Smooth muscle cell (in vitro differentiated cells): ENCODE measurements at regions not wholly inside any gene's neighbourhood (a gene's known extent, or its start where the extent isn't known, plus 50 kb on each side); places are given as distances from the start of the nearest gene placed in this dataset.

Source experiments
- DNase-seq: peaks from one replicate; lab custom pipeline; 2025; ENCODE audit not compliant: unreplicated experiment; lab: John Stamatoyannopoulos, UW
- H2AFZ ChIP-seq: fragments of 200-600 bp; sonication (generic); 2 replicates; pipeline ENCODE4 v1.6.0; 2016; ENCODE audit warnings: antibody characterized with exemption, low read depth, mild to moderate bottlenecking
- H3F3A ChIP-seq: fragments of 200-600 bp; sonication (generic); 2 replicates; pipeline ENCODE4 v1.6.0; 2017; ENCODE audit warnings: antibody characterized with exemption, low read depth
- H3K27ac ChIP-seq: fragments of 200-600 bp; sonication (generic); 2 replicates; pipeline ENCODE4 v1.5.1; 2016; ENCODE audit warnings: low read depth, mild to moderate bottlenecking
- H3K27me3 ChIP-seq: fragments of 200-600 bp; sonication (generic); 2 replicates; pipeline ENCODE4 v1.6.1; 2016; ENCODE audit warnings: low read depth, mild to moderate bottlenecking
- H3K36me3 ChIP-seq: fragments of 200-600 bp; sonication (generic); 2 replicates; pipeline ENCODE4 v1.5.1; 2016; ENCODE audit warnings: low read depth
- H3K4me1 ChIP-seq: fragments of 200-600 bp; sonication (generic); 2 replicates; pipeline ENCODE4 v1.5.1; 2016; ENCODE audit warnings: low read depth
- H3K4me2 ChIP-seq: fragments of 200-600 bp; sonication (generic); 2 replicates; pipeline ENCODE4 v1.6.0; 2016; ENCODE audit warnings: mild to moderate bottlenecking
- H3K4me3 ChIP-seq: fragments of 200-600 bp; sonication (generic); 2 replicates; pipeline ENCODE4 v1.5.1; 2016; ENCODE audit warnings: mild to moderate bottlenecking
- H3K79me2 ChIP-seq: fragments of 200-600 bp; sonication (generic); 2 replicates; pipeline ENCODE4 v1.6.0; 2016; ENCODE audit warnings: low read depth, mild to moderate bottlenecking
- H3K9ac ChIP-seq: fragments of 200-600 bp; sonication (generic); 2 replicates; pipeline ENCODE4 v1.6.0; 2016; ENCODE audit warnings: low read depth
- H3K9me3 ChIP-seq: fragments of 200-600 bp; sonication (generic); replicated peaks from 2 replicates; pipeline ENCODE4 v1.5.1; 2016; ENCODE audit warnings: low read depth
- H4K20me1 ChIP-seq: fragments of 200-600 bp; sonication (generic); 2 replicates; pipeline ENCODE4 v1.6.0; 2016; ENCODE audit warnings: low read depth
- WGBS: methylation state at CpG from one replicate; pipeline ENCODE4 v1.1.7; 2016; ENCODE audit warnings: low lambda C conversion rate; 5-methylcytosine and 5-hydroxymethylcytosine counted together
- TF ChIP-seq, protein P1 (sequence below): fragments of 200-600 bp; sonication (generic); IDR thresholded peaks from 2 replicates; pipeline ENCODE4 v1.5.1; 2017; ENCODE audit warnings: borderline replicate concordance, mild to moderate bottlenecking, antibody characterized with exemption; ENCODE audit not compliant: insufficient read depth, poor library complexity, severe bottlenecking

DNA sequence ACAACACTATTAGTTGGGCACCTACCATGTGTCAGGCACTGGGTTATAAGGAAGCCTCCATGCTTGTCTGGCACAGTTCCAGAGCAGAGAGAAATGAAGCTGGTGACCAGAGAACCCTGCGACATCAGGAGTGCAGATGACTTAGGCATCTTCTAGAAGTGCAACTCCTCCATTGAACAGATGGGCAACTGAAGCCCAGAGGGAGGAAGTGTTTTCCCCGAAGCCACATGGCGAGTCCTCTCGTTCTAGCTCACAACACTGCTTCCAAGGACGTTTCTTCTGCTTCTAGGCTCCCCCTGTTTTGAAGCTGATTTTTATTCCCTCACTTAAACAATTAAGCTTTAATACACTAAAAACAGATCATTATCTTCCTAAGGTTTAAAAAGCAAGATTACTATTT, 109.8 kb upstream of the SYT13 start:
- Histone ChIP-seq H3K27me3 (peaks cover 4% of the 10 kb centered on the region), H3K9ac (no peak overlapping the region), H3K27ac (no peak overlapping the region), H3K9me3 (no peaks in the 10 kb centered on the region), H2AFZ (no peak overlapping the region), H3K4me3 (no peak overlapping the region), H3F3A (no peaks in the 10 kb centered on the region), H3K4me1 (no peaks in the 10 kb centered on the region), H3K79me2 (no peaks in the 10 kb centered on the region), H4K20me1 (no peaks in the 10 kb centered on the region), H3K36me3 (no peaks in the 10 kb centered on the region), H3K4me2 (no peak overlapping the region)
- TF ChIP-seq, protein P1, sequence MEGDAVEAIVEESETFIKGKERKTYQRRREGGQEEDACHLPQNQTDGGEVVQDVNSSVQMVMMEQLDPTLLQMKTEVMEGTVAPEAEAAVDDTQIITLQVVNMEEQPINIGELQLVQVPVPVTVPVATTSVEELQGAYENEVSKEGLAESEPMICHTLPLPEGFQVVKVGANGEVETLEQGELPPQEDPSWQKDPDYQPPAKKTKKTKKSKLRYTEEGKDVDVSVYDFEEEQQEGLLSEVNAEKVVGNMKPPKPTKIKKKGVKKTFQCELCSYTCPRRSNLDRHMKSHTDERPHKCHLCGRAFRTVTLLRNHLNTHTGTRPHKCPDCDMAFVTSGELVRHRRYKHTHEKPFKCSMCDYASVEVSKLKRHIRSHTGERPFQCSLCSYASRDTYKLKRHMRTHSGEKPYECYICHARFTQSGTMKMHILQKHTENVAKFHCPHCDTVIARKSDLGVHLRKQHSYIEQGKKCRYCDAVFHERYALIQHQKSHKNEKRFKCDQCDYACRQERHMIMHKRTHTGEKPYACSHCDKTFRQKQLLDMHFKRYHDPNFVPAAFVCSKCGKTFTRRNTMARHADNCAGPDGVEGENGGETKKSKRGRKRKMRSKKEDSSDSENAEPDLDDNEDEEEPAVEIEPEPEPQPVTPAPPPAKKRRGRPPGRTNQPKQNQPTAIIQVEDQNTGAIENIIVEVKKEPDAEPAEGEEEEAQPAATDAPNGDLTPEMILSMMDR = no peak
- WGBS = 92% methylated on average over 5 of the region's 5 CpGs
- DNase-seq = no peak

DNA sequence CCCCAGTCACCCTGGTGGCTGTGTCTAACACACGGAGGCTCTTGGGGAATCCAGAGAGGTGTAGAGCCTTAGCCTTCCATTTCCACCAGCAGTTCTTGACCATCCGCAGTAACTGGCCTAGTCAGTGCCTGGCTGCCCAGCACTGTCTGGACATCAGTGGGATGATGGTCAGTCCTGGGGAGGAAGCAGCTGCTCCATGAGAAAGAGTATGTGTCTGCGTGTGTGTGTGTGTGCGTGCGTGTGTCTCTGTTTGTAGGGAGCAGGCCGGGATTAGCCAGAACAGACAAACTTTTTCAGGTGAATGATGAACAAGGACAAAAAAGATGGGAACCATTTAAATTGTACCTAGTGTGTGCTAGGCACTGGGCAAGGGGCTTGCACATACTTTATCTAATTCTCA, 109.3 kb upstream of the SYT13 start:
- Histone ChIP-seq H3K27ac (no peak overlapping the region), H3K79me2 (no peaks in the 10 kb centered on the region), H3K9ac (no peak overlapping the region), H3K27me3 (peaks cover 2% of the 10 kb centered on the region), H3K4me1 (no peaks in the 10 kb centered on the region), H3K4me3 (no peak overlapping the region), H3K4me2 (no peak overlapping the region), H3K9me3 (no peaks in the 10 kb centered on the region), H3K36me3 (no peaks in the 10 kb centered on the region), H2AFZ (no peak overlapping the region), H3F3A (no peaks in the 10 kb centered on the region), H4K20me1 (no peaks in the 10 kb centered on the region)
- TF ChIP-seq, protein P1 = no peak
- DNase-seq = no peak
- 96% methylated on average over 6 of the region's 6 CpGs for whole genome bisulfite sequencing

GRCh38 chr11:45394294-45395085, 108.3 kb upstream of the SYT13 start:
- Histone ChIP-seq H4K20me1 (no peaks in the 10 kb centered on the region), H2AFZ (no peak overlapping the region), H3K9me3 (no peaks in the 10 kb centered on the region), H3K4me1 (no peaks in the 10 kb centered on the region), H3F3A (no peaks in the 10 kb centered on the region), H3K4me3 (no peak overlapping the region), H3K4me2 (no peak overlapping the region), H3K27me3 (no peaks in the 10 kb centered on the region), H3K36me3 (no peaks in the 10 kb centered on the region), H3K27ac (no peak overlapping the region), H3K9ac (no peak overlapping the region), H3K79me2 (no peaks in the 10 kb centered on the region)
- TF ChIP-seq, protein P1 = no peak
- DNase-seq = no peak
- WGBS = 86% methylated on average over 8 of the region's 8 CpGs

DNA sequence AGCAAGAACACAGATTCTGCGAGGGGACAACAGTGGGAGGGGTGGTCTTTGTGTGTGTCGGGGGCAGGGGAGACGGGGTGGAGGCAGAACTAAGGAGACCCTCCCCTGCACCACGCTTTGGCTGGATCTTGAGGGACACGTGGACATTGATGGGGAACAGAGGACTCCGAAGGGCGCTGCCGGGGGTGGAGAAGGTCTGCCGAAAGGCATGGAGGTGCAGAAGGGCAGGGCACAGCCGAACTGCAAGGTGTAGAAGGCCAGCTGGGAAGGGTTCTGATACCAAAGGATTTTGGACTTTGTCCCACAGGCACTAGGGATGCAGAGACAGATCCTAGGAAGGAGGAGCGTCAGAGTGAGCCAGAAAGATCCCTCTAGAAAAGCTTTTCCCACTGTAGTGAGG, 107.7 kb upstream of the SYT13 start:
- no peak overlapping the region for H3K4me3 ChIP-seq
- WGBS = 93% methylated on average over 11 of the region's 11 CpGs
- no peak for DNase-seq
- H3K4me2 ChIP-seq = no peak overlapping the region
- no peaks in the 10 kb centered on the region for H3K36me3 ChIP-seq
- no peak overlapping the region for H2AFZ ChIP-seq
- TF ChIP-seq, protein P1 = no peak
- H3K9ac ChIP-seq = no peak overlapping the region
- H3K79me2 ChIP-seq = no peaks in the 10 kb centered on the region
- no peaks in the 10 kb centered on the region for H3K9me3 ChIP-seq
- H3K27ac ChIP-seq = no peak overlapping the region
- no peaks in the 10 kb centered on the region for H4K20me1 ChIP-seq
- H3K27me3 ChIP-seq = no peaks in the 10 kb centered on the region
- H3K4me1 ChIP-seq = no peaks in the 10 kb centered on the region
- H3F3A ChIP-seq = no peaks in the 10 kb centered on the region
